Spleen (tissue), 7 donors: ENCODE measurements at regions not wholly inside any gene's neighbourhood (a gene's known extent, or its start where the extent isn't known, plus 50 kb on each side); places are given as distances from the start of the nearest gene placed in this dataset.

ENCODE experiments used
- POLR2A ChIP-seq, 3 donors: fragments of 450-650 bp; IDR thresholded peaks; one replicate each; pipeline ENCODE4 v1.5.1; 2017; ENCODE audit warnings: antibody characterized with exemption in 3 of 3, mild to moderate bottlenecking in 1 of 3
- TF ChIP-seq, protein P1 (sequence below), 11 experiments: fragments of 200-600 bp in 7 of 11; fragments of 450-650 bp in 4 of 11; sonication (generic) in 4 of 11; IDR thresholded peaks in 8 of 11; conservative IDR thresholded peaks in 3 of 11; 1 replicate in 7 of 11; 2 replicates in 4 of 11; pipeline versions ENCODE4 v1.4.0 to v1.8.0; 2016 to 2021; ENCODE audit warnings: antibody characterized with exemption in 11 of 11, inconsistent platforms in 4 of 11, mild to moderate bottlenecking in 1 of 11
- donor health status: DM: no; HTN: no; CAD: no; lungs with moderate emphysema.
- donor health status: DM: no; HTN: no; CAD: no.
- donor health status: DM: no; HTN: no; CAD: no.

DNA sequence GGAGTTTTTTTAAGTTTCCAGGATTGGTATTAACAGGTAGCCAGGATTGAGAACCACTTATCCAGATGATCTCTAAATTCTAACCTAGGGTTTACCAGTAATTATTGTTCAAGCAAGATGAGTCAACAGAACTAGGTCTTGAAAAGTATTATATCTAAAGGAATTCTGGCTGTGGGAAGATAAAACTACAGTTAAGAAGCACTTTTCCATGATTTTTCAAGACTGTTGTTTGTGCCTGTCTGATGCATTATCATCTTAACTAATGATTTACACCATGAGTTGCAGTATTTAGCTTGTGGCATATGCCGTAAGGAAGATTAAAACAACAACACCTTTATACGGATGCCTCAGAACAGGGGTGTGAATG, 142.2 kb upstream of the CCDC68 start:
- TF ChIP-seq, protein P1, sequence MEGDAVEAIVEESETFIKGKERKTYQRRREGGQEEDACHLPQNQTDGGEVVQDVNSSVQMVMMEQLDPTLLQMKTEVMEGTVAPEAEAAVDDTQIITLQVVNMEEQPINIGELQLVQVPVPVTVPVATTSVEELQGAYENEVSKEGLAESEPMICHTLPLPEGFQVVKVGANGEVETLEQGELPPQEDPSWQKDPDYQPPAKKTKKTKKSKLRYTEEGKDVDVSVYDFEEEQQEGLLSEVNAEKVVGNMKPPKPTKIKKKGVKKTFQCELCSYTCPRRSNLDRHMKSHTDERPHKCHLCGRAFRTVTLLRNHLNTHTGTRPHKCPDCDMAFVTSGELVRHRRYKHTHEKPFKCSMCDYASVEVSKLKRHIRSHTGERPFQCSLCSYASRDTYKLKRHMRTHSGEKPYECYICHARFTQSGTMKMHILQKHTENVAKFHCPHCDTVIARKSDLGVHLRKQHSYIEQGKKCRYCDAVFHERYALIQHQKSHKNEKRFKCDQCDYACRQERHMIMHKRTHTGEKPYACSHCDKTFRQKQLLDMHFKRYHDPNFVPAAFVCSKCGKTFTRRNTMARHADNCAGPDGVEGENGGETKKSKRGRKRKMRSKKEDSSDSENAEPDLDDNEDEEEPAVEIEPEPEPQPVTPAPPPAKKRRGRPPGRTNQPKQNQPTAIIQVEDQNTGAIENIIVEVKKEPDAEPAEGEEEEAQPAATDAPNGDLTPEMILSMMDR (IDR thresholded peaks at IDR 0.05 in 8 of 11, conservative IDR thresholded peaks at IDR 0.05 in 3 of 11): no peak
- TF ChIP-seq POLR2A (IDR thresholded peaks at IDR 0.05): no peak
